GM21526 (cell line): ENCODE measurements at regions not wholly inside any gene's neighbourhood (a gene's known extent, or its start where the extent isn't known, plus 50 kb on each side); places are given as distances from the start of the nearest gene placed in this dataset.

ENCODE experiments used
- ATAC-seq: cut with Tn5 transposase; IDR thresholded peaks from one replicate; pipeline ENCODE4 v1.9.1; 2021; ENCODE audit warnings: moderate library complexity; ENCODE audit not compliant: unreplicated experiment, low FRiP score

GRCh38 chr10:4196771-4197390 is 411.9 kb upstream of the KLF6 start:
- ATAC-seq, result no peak

GRCh38 chr10:4196183-4196582 is 411.2 kb upstream of the KLF6 start:
- ATAC-seq, result no peak

DNA sequence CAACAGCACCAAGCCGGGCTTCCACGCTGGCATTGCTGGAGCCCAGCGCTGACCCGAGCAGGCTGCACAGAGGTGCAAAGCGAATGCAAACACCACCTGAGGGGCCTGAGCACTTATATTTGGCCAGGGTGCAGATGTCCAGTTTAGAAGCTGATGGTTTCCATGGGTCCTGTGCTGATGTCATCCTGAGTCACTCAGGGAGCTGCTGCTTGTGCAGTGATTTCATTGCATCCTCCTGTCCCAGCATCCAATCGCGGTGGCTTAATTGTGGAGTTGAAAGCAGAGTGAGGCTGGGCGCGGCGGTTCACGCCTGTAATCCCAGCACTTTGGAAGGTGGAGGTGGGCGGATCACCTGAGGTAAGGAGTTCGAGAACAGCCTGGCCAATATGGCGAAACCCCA is 410.2 kb upstream of the KLF6 start:
- ATAC-seq, result no peak

- no peak for ATAC-seq
Measured at GRCh38 chr10:4194231-4194630, 409.2 kb upstream of the KLF6 start.

DNA sequence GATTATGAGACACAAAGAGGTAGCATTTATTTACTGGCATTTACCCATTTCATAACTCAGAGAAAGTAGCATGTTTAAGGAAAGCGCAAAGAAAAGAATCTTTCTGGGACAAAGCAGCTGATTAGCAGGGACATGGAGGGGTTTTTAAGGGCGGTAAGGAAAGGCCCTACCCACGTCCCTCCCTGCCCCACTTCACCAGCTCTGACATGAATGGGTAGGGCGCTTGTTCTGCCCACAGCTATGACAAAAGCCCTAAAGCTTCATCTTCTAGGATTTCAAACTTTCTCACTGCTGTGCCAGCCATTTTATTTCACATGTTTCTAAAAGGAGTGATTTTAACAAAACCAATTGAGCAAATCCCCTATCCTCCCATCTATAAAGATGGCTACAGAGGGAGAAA is 406.9 kb upstream of the KLF6 start:
- ATAC-seq, result no peak

DNA sequence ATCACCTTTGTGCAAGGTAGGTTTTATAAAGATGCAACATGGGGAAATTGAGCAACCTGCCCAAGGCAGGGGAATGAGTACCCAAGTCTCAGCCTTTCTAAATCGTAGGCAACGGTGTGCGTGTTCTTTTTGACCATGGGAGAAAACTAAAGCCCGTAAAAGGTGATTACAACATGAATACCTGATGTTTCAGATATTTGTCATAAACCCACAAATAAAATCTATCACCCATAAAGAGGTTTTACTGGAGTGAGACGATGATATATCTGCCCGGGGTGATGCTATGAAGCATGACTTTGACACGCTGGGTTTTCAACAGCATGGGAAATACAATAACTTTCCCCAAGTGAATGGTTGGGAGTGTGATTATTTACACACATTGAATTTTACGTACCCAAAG is 406.3 kb upstream of the KLF6 start:
- ATAC-seq, result no peak

DNA sequence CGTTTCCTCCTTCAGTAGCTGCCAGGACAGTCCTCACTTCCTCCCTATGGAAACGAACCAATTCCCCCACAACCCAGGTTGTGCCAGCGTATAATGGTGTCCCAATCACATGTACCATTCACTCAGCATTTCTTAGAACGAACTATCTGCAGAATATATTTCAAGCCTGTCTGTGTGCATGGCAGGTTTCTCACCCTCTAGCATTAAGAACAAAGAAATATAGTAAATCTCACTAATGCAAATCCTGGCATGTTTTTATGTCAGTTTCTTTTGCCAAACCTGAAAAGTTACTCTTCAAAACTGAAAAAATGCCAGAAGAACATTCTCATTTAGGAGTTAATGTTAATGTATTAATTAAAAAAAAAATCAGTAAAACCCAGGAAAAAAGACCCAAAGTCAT is 405.9 kb upstream of the KLF6 start:
- no peak for ATAC-seq

DNA sequence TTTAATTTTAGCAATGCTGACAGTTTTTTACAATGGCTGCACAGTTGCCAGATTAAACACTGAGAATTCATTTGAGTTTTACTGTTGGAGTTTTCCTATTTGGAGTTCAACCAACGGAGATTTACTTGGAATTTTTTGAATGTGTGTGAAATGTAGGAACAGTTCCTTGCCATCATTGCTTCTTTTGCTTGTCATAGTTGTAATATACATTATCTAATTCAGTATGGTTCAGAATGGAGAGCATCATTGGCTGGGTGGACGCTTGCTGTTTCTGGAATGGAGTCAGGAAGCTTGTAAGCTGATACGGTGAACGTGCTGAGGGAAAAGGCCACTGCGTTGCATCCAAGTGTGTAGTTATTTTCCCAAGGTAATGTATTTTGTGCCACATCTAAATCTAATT is 404.3 kb upstream of the KLF6 start:
- ATAC-seq, result no peak

GRCh38 chr10:4188406-4188805 is 403.4 kb upstream of the KLF6 start:
- ATAC-seq, result no peak

GRCh38 chr10:4186849-4187540 is 402.0 kb upstream of the KLF6 start:
- no peak for ATAC-seq

GRCh38 chr10:4183761-4184261 is 398.8 kb upstream of the KLF6 start:
- ATAC-seq, result no peak

GRCh38 chr10:4181621-4182049 is 396.6 kb upstream of the KLF6 start:
- no peak for ATAC-seq

- ATAC-seq, result no peak
Measured at GRCh38 chr10:4181081-4181480, 396.1 kb upstream of the KLF6 start.

GRCh38 chr10:4177791-4178190 is 392.8 kb upstream of the KLF6 start:
- no peak for ATAC-seq

DNA sequence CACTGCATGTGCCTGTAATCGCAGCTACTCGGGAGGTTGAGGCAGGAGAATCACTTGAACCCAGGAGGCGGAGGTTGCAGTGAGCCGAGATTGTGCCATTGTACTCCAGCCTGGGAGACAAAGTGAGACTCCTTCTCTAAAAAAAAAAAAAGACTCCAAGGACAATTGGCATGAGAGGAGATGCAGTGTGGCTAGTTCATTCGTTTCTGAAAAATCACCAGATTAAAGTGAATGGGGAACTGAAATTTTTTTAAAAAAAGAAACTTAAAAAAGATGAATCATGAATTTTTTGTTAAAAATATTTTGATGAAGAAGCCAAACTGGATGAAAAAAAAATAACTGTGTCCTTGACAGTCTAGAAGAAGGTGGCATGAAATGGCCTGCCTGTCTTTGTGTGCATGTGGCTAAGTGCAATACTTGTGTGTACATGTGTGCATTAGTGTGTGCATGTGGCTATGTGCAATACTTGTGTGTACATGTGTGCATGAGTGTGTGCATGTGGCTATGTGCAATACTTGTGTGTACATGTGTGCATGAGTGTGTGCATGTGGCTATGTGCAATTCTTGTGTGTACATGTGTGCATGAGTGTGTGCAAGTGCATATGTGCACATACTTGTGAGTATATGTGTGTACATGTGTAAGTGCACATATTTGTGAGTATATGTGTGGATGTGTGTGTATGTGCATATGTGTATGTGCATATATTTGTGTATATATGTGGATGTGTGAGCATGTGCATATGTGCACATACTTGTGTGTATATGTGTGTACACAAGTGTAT is 391.7 kb upstream of the KLF6 start:
- ATAC-seq, result no peak

DNA sequence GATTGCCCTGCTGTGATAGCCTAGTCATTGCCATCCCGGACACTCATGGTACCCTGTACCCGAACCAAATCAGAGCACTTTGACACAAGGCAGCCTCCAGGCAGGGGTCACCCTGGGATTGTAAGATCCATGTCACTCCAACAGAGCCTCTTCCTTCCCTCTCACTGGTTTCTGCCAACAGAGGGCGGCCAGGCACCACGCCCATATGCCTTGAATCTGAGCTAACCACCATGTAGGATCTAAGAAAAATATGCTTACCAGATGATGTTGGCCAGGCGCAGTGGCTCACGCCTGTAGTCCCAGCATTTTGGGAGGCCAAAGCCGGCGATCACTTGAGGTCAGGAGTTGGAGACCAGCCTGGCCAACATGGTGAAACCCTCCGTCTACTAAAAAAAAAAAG is 389.2 kb upstream of the KLF6 start:
- no peak for ATAC-seq

DNA sequence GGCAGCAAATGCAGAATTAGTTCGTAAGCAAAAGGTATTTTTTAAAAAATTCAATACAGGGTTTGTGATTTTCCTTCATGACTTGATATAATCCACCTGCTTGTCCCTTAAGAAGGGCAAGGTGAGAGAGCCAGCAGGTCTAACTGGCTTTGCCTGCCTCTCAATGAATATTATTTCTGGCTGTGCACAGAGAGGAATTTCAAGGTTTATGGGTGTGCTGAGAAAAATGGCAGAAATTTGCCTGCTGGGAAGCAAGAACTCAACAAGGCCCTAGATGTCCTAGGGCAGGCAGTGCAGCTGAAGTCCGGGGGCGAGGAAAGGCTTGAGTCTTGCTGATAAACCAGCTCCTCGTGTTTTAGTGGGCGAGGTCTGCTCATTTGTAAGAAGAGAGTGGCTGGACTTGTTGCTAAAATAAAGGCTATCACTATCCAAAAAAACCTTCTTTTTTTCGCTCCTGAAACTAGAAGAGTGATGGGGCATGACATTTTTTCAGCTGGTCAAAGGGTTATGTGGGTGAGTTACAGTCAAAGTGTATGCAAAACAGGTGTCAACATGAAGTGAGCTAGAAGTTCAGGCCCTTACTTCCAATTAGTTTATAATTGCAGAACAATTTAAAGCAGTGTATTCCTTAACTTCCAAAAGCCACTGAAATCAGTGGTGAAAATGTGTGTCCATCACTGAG is 385.8 kb upstream of the KLF6 start:
- no peak for ATAC-seq

DNA sequence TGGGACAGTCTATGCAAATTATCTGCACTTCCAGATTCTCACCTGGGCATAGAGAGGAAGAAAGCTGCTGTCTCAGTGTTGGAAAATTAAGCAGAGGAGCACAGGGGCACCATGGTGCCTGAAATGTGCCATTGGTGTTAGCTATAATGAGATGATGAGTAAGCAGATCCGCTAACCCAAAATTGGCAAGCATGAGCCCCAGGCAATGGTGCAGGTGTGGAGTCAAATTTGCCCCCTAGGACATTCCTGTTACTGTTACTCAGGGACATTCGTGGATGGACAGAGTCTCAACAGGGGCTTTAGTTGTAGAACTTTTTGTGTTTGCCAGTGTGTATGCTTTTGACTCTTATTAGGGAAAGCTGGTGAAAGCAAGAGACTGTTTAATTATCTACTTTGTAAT is 385.2 kb upstream of the KLF6 start:
- ATAC-seq, result no peak

DNA sequence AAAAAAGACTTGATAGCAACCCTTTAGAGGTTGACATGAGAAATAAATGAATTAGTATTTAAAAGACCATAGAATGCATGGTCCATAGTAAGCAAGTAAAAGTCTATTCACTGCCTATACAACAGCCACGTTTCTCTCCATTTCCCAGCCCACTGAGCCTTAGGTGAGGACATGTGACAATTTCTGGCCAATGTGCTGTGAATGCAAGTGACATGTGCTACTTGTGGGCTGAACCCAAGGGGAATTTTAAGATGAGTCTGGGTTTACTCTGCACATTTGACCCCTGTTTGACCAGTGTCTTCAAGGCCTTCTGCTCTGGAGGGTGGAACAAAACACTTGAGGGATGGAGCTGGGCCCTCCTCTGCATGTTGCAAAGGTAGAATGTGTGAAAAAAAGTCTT is 384.4 kb upstream of the KLF6 start:
- ATAC-seq, result no peak

DNA sequence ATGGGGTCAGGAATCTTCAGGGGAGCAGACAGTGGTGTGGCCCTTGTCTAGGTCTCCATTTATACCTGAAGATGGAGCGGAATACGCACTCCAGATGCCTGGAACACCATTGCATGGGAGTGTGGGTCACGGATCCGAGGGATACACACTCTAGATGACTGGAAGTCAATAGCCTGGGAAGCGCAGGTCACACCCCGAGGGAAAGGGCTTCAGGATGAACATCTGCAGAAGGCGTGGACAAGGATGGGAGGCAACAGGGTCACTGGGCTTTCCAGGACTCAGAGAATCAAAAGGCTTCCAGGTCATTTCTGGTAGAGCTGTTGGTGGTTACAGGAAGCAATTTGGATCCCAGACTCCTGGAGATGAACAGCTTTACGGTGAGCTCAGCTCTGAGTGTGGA is 382.2 kb upstream of the KLF6 start:
- no peak for ATAC-seq
